K562 (cell line): ENCODE measurements at regions not wholly inside any gene's neighbourhood (a gene's known extent, or its start where the extent isn't known, plus 50 kb on each side); places are given as distances from the start of the nearest gene placed in this dataset.

Experiments
- CREB3 ChIP-seq: fragments of 450-650 bp; conservative IDR thresholded peaks from 2 replicates; pipeline ENCODE4 v1.6.1; 2016; ENCODE audit warnings: missing genetic modification characterization, low read depth, mild to moderate bottlenecking, missing compliant biosample characterization, moderate library complexity
- CUX1 ChIP-seq: fragments of 200-800 bp; sonication (Bioruptor generic); IDR thresholded peaks from 2 replicates; pipeline ENCODE4 v1.6.1; 2016; ENCODE audit warnings: missing genetic modification characterization, missing compliant biosample characterization
- ETV6 ChIP-seq, 3 experiments: fragments of 150-350 bp in 1 of 3; sonication (generic) in 1 of 3; formaldehyde crosslinking in 1 of 3; IDR thresholded peaks; 2 replicates each; pipeline versions ENCODE4 v1.6.1 to v1.8.0; 2014 to 2022; ENCODE audit warnings: borderline replicate concordance in 2 of 3, low read depth in 2 of 3, antibody characterized with exemption in 1 of 3, low read length in 1 of 3, mild to moderate bottlenecking in 1 of 3, missing genetic modification reagents in 1 of 3
- PBX2 ChIP-seq, 2 experiments: IDR thresholded peaks in 1 of 2; conservative IDR thresholded peaks in 1 of 2; 2 replicates each; pipeline ENCODE4 v1.6.1; 2016; ENCODE audit warnings: low read depth in 2 of 2, mild to moderate bottlenecking in 1 of 2, missing compliant biosample characterization in 1 of 2, missing genetic modification characterization in 1 of 2, moderate library complexity in 1 of 2
- PRPF4 ChIP-seq: fragments of 200-400 bp; formaldehyde crosslinking; IDR thresholded peaks from one replicate; pipeline ENCODE4 v1.6.1; 2017; ENCODE audit warnings: low read length, low read depth, mild to moderate bottlenecking; ENCODE audit not compliant: insufficient read depth, poor library complexity, severe bottlenecking
- REST ChIP-seq, 2 experiments: fragments of 450-650 bp; formaldehyde crosslinking in 1 of 2; IDR thresholded peaks; 2 replicates each; pipeline versions ENCODE4 v1.4.0 to v1.6.1; 2014 to 2020; ENCODE audit warnings: mild to moderate bottlenecking in 2 of 2, borderline replicate concordance in 1 of 2, low read depth in 1 of 2
- SMAD2 ChIP-seq: fragments of 150-350 bp; IDR thresholded peaks from 2 replicates; pipeline ENCODE4 v1.6.1; 2014; ENCODE audit warnings: low read depth, mild to moderate bottlenecking, low read length

- TF ChIP-seq REST (IDR thresholded peaks at IDR 0.05; ENCODE audit: borderline replicate concordance) (no peak), REST (CRISPR knock-in tag; IDR thresholded peaks at IDR 0.05; ENCODE audit: low read depth) (no peak), PRPF4 (no peak), CUX1 (CRISPR knock-in tag) (no peak), CREB3 (tag) (no peak), SMAD2 (no peak), PBX2 (CRISPR knock-in tag; IDR thresholded peaks at IDR 0.05; ENCODE audit: low read depth) (no peak), PBX2 (tag; conservative IDR thresholded peaks at IDR 0.05; ENCODE audit: low read depth) (no peak), ETV6 (IDR thresholded peaks at IDR 0.05; ENCODE audit: borderline replicate concordance in 1 of 2, low read depth in 2 of 2, low read length in 1 of 2) (no peak), ETV6 (CRISPR knock-in tag; IDR thresholded peaks at IDR 0.05; ENCODE audit: borderline replicate concordance) (no peak)
These were observed 98.9 kb upstream of the MME start (continued) for GRCh38 chr3:154981201-154981600.
